ENCODE measurements at regions not wholly inside any gene's neighbourhood (a gene's known extent, or its start where the extent isn't known, plus 50 kb on each side); places are given as distances from the start of the nearest gene placed in this dataset.
"Not testable (repeated sequence)": the region's sequence is repeated elsewhere in the genome, so short reads cannot be mapped to it uniquely, and the experiment has no call there.

DNA sequence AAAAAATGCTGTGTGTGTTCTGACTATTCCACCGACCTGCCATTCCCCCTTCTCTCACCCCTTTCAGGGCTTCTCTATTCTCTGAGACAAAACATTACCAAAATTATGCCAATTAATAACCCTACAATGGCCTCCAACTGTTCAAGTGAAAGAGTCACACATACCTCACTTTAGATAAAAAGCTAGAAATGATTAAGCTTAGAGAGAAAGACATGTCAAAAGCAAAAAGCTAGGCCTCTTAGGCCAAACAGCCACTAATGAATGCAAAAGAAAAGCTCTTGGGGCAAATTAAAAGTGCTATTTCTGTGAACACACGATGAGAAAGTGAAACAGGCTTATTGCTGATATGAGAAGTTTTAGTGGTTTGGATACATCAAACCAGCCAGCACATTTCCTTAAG, 279.6 kb upstream of the GRAMD2B start:
- no peak for DNase-seq (ENCODE audit: low read depth)

DNA sequence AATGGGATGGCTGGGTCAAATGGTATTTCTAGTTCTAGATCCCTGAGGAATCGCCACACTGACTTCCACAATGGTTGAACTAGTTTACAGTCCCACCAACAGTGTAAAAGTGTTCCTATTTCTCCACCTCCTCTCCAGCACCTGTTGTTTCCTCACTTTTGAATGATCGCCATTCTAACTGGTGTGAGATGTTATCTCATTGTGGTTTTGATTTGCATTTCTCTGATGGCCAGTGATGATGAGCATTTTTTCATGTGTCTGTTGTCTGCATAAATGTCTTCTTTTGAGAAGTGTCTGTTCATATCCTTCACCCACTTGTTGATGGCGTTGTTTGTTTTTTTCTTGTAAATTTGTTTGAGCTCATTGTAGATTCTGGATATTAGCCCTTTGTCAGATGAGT, 272.9 kb upstream of the GRAMD2B start:
- not testable (repeated sequence) for DNase-seq (ENCODE audit: low read depth)

DNA sequence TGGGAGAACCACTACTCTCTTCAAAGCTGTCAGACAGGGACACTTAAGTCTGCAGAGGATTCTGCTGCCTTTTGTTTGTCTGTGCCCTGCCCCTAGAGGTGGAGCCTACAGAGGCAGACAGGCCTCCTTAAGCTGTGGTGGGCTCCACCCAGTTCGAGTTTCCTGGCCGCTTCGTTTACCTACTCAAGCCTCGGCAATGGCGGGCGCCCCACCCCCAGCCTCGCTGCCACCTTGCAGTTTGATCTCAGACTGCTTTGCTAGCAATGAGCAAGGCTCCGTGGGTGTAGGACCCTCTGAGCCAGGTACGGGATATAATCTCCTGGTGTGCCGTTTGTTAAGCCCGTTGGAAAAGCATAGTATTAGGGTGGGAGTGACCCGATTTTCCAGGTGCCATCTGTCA, 267.9 kb upstream of the GRAMD2B start:
- not testable (repeated sequence) for DNase-seq (ENCODE audit: low read depth)

DNA sequence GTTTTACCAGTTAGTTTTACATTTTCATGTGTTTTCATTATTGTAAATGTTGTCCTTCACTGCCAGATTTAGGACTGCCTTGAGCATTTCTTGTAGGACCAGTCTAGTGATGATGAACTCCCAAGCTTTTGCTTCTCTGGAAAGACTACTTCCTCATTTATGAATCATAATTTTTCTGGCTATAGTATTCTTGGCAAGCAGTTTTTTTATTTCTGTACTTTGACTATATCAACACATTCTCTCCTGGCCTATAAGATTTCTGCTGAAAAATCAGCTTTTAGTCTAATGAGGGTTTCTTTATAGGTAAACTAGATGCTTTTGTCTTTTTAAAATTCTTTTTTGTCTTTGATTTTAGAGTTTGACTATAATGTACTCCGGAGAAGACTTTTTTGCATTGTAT, 256.8 kb upstream of the GRAMD2B start:
- no peak for DNase-seq (ENCODE audit: low read depth)

DNA sequence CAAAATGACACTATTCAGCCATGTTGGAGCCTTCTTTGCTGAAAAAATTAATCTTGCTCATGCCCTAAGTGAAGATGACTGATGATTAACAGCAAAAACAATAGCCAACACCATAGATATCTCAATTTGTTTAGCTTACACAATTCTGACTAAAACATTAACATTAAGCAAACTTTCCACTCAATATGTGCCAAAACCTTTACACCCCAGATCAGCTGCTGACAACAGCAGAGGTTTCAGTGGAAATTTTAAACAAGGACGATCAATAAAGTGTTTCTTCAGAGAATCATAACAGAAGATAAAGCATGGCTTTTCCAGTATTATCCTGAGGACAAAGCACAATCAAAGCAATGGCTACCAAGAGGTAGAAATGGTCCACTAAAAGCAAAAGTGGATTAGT, 254.4 kb upstream of the GRAMD2B start:
- DNase-seq (ENCODE audit: low read depth): no peak

DNA sequence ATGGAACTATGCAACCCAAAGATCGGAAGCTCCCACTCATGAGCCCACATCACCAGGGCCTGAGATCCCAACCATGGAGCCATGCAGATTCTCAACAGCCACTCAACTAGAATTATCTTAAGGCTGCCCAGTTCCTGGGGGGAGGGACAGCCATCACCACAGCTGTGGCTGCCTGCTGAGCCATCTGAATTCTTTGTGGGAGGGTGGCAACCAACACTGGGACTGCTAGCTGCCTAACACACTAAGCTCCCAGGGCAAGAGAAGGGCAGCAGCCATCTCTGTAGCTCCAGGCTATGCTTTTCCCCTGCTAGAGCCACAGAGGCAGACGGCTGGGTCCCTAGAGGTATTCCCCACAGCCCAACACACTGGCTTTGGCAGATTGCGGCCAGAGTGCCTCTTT, 251.3 kb upstream of the GRAMD2B start:
- DNase-seq (ENCODE audit: low read depth): no peak

DNA sequence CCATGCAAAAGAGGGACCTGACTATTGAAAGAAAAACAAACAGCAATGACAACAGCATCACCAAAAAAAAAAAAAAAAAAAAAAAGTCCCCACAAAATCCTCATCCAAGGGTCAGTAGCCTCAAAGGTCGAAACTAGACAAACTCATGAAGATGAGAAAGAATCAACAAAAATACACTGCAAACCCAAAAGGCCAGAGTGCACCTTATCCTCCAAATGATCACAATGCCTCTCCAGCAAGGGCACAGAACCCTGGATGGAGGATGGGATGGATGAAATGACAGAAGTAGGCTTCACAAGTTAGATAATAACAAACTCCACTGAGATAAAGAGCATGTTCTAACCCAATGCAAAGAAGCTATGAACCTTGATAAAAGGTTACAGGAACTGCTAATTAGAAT, 250.4 kb upstream of the GRAMD2B start:
- DNase-seq (ENCODE audit: low read depth): no peak

DNA sequence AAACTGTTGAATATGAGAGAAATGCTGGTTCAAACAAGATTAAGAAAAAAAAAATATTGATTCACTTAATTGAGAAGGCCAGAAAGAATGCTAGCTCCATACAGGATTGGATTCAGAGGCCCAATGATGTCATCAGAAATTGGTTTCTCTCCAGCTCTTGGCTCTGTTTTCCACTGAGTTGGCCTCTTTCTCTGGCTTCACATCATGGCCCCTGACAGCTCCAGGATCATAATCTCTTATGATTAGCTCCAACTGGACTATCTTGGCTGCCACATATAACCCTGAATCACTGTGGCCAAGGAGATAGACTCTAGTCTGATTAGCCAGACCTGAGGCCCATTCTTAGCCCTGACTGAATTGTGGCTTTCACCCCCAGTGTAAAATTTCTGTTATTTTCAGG, 244.7 kb upstream of the GRAMD2B start:
- no peak for DNase-seq (ENCODE audit: low read depth)

DNA sequence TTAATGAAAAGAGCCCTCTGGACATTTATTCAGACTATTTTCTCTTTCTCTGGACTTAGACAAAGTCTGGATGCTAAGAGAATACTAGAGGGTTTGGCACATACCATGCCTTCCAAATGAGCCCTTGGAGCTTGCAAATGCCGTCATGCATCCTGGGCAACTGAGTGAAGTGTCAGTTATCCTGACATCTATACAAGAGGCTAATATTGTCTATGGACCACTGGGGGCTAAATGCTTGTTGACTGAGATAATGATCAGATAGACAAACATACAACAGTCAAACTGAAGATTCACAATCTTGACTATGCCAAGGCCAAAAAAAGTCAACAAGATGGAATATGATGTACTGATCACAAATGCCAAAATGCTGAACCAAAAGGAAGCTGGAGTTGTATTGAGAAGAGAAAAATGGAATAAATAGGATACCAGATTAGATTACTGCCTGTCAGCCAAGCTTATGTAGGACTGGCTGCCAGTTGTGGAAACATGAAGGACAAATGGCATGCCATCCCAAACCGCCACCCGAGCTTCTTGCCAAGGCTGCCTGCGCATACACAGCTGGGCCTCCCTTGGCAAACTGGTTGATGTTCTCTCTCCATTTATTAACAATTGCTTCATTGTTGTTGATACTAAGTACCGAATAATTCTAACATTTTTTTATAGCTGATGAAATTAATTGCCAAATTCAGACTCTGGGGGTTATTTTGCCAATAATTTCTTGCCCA, 240.1 kb upstream of the GRAMD2B start:
- DNase-seq (ENCODE audit: low read depth): no peak

DNA sequence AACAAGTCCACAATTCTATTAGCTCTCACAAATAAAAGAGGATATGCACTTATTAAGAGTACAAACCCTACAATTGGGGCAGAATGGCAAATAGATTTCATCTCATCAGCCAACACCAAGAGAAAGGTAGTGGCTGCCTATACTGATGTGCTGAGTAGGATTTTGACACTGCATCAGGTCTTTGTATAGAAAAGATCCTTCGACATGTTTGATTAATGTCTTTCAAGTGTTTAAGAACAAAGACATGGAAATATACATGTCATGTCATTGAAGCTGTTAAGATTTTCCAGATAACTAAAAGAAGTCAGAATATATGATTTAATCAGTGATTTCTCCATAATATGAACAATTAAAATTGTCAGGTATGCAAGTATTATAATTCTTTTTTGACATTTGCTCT, 238.7 kb upstream of the GRAMD2B start:
- DNase-seq (ENCODE audit: low read depth): no peak

DNA sequence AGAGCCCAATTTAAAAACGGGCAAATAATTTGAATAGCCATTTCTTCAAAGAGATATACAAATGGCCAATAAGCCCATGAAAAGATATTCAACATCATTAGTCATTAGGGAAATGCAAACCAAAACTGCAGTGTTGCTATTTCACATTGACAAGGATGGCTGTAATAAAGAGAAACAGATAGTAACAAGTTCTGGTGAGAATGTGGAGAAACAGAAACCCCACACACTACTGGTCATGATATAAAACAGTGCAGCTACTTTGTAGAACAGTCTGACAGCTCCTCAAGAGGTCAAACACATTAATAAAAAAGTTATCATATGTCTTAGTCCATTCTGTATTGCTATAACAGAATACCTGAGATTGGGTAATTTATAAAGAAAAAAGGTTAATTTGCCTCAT, 237.0 kb upstream of the GRAMD2B start:
- DNase-seq (ENCODE audit: low read depth): no peak

DNA sequence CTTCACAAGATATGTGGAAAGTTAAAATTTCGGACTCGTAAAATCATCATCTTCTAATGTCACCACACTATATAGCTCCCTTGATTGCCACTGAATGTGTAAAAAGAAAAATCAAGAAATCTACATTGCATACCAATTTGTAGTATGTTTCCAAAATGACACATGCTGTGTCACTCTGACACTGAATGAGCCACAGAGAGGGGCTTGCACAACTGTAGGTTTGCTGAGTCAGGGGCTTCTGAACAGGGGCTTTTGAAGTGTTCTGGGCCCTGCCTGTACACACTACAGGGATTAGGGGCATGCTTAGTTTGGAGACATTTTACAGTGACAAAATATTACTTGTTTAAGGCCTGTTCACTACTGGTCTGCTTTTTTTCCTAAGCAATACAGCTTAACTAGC, 234.4 kb upstream of the GRAMD2B start:
- no peak for DNase-seq (ENCODE audit: low read depth)

DNA sequence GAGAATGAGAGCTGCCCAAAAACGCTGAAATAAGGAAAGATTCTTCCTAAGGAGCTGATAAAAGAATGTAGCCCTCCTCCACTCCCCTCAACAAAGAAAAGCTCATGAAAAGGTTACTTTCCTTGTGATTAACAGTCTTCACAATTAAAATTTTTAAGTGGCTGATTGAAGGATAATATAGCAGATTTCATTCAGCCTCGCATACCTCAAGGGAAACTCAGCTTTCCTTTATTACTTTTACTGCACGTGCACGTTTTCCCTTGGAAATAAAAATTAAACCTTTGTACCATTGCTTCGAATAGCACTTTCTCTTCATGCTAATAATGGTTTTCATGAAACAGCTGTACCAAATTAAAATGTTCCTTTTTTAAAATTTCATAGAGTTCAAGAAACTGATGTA, 234.0 kb upstream of the GRAMD2B start:
- DNase-seq (ENCODE audit: low read depth): no peak

DNA sequence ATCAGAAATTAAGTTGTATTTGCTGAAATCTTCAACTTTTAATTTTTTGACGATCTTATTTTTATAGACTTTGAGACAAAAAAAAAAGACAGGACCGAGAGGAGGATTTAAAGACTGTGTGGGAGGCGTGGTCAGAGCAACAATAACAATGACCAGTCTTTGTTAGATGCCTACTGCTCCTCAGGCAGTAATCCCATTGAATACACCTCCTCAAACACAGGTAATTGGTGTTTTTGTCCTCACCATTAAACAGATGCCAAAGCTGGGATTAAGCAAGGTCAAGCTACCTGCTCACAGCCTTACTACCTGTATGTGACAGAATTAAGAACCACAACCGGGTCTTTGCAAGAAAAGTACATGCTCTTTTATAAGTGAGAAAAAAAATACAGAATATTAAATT, 233.3 kb upstream of the GRAMD2B start:
- DNase-seq (ENCODE audit: low read depth): no peak

DNA sequence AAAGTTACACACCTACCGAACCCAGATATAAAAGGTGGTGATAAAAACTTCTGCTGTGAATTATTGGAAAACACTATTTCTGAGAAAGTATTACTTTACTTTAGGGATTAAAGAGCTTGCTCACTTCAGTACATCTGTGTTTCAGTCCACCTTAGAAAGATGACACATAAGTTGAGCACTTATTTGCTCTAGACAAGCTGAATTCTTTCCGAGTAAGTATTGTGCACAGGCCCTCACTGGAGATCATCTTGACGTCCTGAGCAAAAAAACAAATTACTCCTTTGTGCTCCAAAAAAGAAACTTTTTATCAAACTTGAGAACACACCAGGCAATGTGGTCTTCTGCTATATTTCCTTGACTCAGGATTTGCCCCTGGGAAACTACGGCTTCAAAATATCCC, 231.0 kb upstream of the GRAMD2B start:
- DNase-seq (ENCODE audit: low read depth): no peak

DNA sequence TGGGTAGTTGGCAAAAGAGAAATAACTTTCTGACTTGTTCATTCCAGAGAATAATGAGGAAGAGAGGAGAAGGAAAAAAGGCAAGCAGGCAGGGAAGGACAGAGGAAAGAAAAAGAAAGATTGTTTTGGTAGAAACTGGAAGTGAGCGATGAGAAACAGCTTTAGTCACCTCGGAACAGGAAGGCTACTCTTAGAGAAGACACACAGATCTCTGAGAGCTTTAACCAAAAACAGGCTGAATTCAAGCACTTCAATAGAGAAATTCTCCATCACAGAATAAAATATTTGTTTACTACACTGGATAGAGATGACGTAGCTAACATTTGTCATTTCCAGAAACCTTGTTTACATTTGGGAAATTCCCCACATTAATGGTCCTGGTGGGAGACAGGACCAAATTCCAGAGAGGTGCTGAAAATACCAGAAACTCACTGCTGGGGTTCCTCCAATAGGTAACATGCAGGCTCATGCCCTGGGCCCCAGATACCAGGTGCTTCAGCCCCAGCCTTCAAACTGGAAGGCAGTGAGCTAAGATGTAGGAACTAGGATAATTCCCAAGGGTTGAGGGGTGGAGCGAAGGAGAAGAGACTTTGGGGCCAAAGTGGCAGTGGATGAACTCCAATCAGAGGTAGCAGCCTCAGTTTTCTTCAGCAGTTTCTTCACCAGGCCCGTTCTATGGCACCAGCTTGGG, 227.7 kb upstream of the GRAMD2B start:
- no peak for DNase-seq (ENCODE audit: low read depth)

DNA sequence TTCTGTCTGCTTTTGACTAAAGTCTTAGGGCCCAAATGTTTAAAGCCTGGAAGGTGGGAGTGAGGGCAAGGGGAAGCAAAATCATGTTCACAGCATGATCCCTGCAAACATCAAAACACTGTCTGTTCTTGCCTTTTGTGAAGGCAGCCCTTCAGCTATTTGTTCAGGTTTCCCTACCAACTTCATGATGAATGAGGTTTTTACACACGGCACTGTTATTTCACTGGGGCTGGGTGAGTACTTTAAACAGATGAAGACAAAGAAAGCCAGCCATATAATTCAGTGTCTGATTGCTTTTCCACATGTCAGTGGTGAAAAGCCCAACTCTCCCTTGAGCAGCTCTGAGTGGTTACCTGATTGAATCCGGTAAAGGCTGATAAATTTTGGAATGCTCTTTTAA, 224.7 kb upstream of the GRAMD2B start:
- no peak for DNase-seq (ENCODE audit: low read depth)

DNA sequence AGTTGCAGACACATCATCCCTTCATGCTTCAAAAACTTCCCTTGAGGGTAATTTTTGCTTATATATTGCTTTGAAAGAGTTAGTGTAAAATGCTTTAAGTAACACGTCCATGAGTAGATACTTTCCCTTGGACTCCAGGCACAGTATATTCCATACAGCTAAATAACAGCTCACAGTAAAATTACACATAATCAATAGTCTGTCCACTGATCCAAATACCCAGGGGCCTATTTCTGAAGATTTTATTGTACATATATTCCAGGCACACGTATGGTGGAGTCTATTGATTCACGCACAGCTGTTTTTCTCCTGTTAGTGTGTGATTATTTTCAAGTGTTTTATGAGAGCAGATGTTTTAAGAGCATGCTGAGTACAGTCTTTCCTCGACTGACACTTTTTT, 223.7 kb upstream of the GRAMD2B start:
- no peak for DNase-seq (ENCODE audit: low read depth)

DNA sequence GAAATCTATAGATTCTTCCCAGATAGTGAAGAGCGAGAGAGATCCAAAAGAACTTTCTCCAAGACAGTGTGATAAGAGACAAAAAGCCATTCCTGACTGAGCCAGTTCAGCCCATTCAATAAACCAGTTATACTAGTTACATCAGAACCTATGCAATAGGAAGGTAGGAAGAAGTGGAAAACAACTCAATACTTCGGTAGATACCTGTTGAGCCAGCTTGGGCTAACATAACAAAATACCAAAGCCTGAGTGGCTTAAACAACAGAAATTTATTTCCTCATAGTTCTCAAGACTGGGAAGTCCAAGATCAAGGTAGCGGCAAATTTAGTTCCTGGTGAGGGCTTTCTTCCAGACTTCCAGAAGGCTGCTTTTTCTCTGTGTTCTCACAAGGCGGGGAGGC, 214.5 kb upstream of the GRAMD2B start:
- no peak for DNase-seq (ENCODE audit: low read depth)

DNA sequence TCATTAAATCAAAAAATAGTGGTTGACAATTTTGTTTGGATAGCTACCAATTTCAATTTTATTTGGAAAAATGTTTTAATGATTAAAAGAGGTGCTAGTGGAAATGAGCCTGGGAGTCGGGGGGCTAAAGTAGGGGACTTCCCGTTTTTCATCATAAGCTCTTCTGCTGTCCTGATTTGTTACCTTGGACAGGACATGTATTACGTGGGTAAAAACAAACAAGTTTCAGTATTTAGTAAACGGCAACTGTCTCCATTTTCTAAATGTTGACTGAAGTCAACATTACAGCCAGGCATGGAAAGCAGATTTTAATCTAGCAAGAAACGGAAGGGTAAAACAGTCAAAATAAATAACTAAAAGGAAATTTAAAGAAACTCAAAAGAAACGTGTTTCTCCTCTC, 212.3 kb upstream of the GRAMD2B start:
- DNase-seq (ENCODE audit: low read depth): no peak

DNA sequence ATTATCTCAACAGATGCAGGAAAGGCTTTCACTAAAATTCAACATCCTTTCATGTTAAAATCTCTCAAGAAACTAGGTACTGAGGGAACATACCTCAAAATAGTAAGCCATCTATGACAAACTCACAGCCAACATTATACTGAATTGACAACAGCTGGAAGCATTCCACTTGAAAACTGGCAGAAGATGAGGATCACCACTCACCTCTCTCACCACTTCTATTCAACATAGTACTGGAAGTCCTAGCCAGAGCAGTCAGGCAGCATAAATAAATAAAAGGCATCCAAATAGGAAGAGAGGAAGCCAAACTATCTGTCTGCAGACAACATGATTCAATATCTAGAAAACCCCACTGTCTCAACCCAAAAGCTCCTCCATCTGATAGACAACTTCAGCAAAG, 203.6 kb upstream of the GRAMD2B start:
- DNase-seq (ENCODE audit: low read depth): no peak

DNA sequence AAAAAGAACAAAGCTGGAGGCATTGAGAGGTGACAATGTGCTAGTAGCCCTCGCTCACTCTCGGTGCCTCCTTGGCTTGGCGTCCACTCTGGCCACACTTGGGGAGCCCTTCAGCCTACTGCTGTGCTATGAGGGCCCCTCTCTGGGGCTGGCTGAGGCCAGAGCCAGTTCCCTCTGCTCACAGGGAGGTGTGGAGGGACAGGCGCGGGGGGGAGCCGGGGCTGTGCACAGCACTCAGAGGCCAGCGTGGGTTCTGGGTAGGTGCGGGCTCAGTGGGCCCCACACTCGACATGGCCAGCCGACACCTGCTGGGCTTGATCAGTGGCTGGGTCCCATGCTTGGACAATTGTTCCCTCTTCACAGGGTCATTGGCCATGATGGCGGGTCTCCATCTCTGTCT, 202.5 kb upstream of the GRAMD2B start:
- DNase-seq (ENCODE audit: low read depth): no peak

DNA sequence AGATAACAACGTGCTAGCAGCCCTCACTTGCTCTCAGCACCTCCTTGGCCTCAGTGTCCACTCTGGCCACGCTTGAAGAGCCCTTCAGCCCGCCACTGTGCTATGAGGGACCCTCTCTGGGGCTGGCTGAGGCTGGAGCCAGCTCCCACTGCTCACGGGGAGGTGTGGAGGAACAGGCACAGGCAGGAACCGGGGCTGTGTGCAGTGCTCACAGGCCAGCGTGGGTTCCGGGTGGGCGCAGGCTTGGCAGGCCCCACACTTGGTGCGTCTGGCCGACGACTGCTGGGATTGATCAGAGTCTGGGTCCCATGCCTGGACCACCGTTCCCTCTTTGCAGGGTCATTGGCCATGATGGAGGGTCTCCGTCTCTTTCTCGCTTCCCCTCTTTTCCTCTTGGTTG, 194.3 kb upstream of the GRAMD2B start:
- DNase-seq (ENCODE audit: low read depth): no peak

DNA sequence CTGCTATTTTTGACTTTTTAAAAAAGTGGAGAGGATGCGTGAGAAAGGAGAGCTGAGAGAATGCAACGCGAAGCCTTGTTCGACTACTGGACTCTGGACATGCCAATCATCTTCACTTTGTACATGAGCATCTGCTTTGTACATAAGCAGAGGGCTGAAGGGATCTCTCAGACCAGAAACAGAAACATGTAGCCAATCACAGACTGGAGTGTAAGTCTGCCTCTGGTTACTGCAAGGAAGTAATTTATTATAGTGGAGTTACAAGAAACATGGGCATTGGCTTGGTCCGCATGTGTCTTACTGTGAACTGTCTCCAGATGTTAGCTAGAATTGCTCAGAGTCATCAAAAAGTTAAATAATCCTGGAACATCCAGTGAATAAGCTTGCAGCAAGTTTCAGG, 190.0 kb upstream of the GRAMD2B start:
- no peak for DNase-seq (ENCODE audit: low read depth)

Measured in activated T-helper 9 cell treated with anti-CD3 and anti-CD28 coated beads, Interleukin-2, amount 50 U/mL, for 16 hours (primary cell).